ENCODE measurements at regions not wholly inside any gene's neighbourhood (a gene's known extent, or its start where the extent isn't known, plus 50 kb on each side); places are given as distances from the start of the nearest gene placed in this dataset.

DNA sequence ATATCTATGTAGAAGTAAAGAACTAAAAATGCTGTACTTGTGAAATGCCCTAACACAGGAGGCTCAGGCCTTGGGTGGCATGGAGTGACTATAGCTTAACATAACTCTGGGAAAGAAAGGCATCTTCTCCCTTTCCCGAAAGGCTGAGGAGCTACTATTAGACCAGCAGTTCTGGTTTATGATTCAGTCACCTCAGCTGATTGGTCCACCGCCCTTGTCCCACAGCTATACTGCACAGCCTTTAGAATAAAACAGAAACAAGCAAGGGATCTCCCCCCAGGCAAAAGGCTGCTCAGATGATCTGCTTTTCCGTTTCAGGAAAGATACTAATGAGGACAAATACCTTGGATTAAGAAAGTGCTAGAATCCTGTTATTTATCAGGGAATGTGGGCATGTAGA, 171.3 kb downstream of the SNCA start:
- Mint-ChIP-seq H3K27ac (no peak overlapping the region), H3K4me1 (peaks cover 19% of the 10 kb centered on the region), H3K36me3 (no peaks in the 10 kb centered on the region), H3K9me3 (no peaks in the 10 kb centered on the region), H3K4me3 (no peak overlapping the region), H3K27me3 (ENCODE audit: low read depth) (no peaks in the 10 kb centered on the region)
- TF ChIP-seq CTCF (IDR thresholded peaks at IDR 0.05; ENCODE audit: unreplicated experiment) = no peak
- no peak for DNase-seq (ENCODE audit: low spot score in 2 of 2, unreplicated experiment in 2 of 2)

DNA sequence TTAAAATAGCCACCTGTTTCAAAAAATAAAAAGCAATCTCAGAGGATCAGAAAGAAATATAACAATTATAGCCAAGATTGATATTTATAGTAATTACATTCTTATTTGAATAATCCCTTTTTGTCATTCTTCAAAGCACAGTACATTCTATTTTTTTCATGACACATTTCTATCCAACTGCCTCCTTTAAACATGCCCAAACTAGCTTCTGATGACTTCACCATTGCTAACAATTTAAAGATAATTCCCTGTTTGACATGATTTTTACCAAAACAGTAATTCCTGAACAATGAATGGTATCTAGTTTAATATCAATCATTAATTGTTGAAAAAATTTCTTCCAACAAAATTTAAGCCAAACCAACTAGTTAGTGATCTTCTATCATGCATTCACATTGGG, 172.4 kb downstream of the SNCA start:
- no peak for TF ChIP-seq CTCF (IDR thresholded peaks at IDR 0.05; ENCODE audit: unreplicated experiment)
- Mint-ChIP-seq H3K27me3 (ENCODE audit: low read depth) (no peaks in the 10 kb centered on the region), H3K4me3 (no peak overlapping the region)

GRCh38 chr4:89661173-89661899, 175.6 kb downstream of the SNCA start:
- H3K9me3 Mint-ChIP-seq = no peaks in the 10 kb centered on the region
- TF ChIP-seq CTCF (IDR thresholded peaks at IDR 0.05; ENCODE audit: unreplicated experiment) = no peak
- no peaks in the 10 kb centered on the region for H3K27me3 Mint-ChIP-seq (ENCODE audit: low read depth)
- peaks cover 24% of the 10 kb centered on the region for H3K4me1 Mint-ChIP-seq
- no peak overlapping the region for H3K4me3 Mint-ChIP-seq
- no peak for DNase-seq (ENCODE audit: low spot score in 2 of 2, unreplicated experiment in 2 of 2)
- no peaks in the 10 kb centered on the region for H3K36me3 Mint-ChIP-seq
- peak overlapping the region; percentile 64 for H3K27ac Mint-ChIP-seq

More for the DNA sequence above, 172.4 kb downstream of the SNCA start:
- DNase-seq (ENCODE audit: low spot score in 2 of 2, unreplicated experiment in 2 of 2) = no peak
- Mint-ChIP-seq H3K27ac (no peak overlapping the region), H3K9me3 (no peaks in the 10 kb centered on the region), H3K4me1 (peaks cover 24% of the 10 kb centered on the region), H3K36me3 (no peaks in the 10 kb centered on the region)

- H3K4me1 Mint-ChIP-seq = peaks cover 24% of the 10 kb centered on the region
- no peaks in the 10 kb centered on the region for H3K9me3 Mint-ChIP-seq
- no peaks in the 10 kb centered on the region for H3K27me3 Mint-ChIP-seq (ENCODE audit: low read depth)
- DNase-seq (ENCODE audit: low spot score in 2 of 2, unreplicated experiment in 2 of 2) = no peak
- peak overlapping the region; percentile 64 for H3K27ac Mint-ChIP-seq
- no peak for TF ChIP-seq CTCF (IDR thresholded peaks at IDR 0.05; ENCODE audit: unreplicated experiment)
- H3K4me3 Mint-ChIP-seq = no peak overlapping the region
- no peaks in the 10 kb centered on the region for H3K36me3 Mint-ChIP-seq
These were observed 176.4 kb downstream of the SNCA start for GRCh38 chr4:89660444-89661172.

DNA sequence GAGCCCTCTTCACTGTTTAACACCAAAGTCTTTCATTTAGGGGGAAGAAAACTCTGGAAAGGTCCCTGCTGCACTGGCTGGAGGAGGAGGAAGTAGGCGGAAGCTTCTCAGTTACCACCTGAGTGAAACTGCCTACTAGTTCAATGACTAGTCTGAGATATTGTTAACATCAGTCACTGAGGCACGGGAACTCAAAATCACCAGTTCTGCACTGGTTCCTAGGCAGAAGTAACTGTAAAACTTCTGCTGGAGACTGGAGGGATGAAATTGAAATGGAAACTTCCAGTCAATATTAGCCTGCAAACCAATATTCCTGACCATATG, 178.3 kb downstream of the SNCA start:
- Mint-ChIP-seq H3K4me3 (no peak overlapping the region), H3K36me3 (no peaks in the 10 kb centered on the region), H3K27ac (no peak overlapping the region), H3K27me3 (ENCODE audit: low read depth) (no peaks in the 10 kb centered on the region), H3K9me3 (no peaks in the 10 kb centered on the region), H3K4me1 (peaks cover 15% of the 10 kb centered on the region)
- no peak for TF ChIP-seq CTCF (IDR thresholded peaks at IDR 0.05; ENCODE audit: unreplicated experiment)
- DNase-seq (ENCODE audit: low spot score in 2 of 2, unreplicated experiment in 2 of 2) = no peak

Data from mesothelial cell of epicardium (in vitro differentiated cells).